GM12878 (cell line): ENCODE measurements at regions not wholly inside any gene's neighbourhood (a gene's known extent, or its start where the extent isn't known, plus 50 kb on each side); places are given as distances from the start of the nearest gene placed in this dataset.

ENCODE experiments used
- ATAC-seq: fragments of 200-7000 bp; cut with Tn5 transposase; 3 replicates; pipeline ENCODE4 v1.9.1; 2020; ENCODE audit warnings: mild to moderate bottlenecking, moderate library complexity
- BruUV-seq: library from RNA; stranded (reverse); fragments of 400-500 nt; replicated peaks from 2 replicates; lab custom pipeline; 2021; lab: Mats Ljungman, UMichigan
- CTCF ChIA-PET: fragments of 300-600 bp; sonication (Branson Sonifier 250); formaldehyde crosslinking; extraction: SDS; loops from one replicate; lab custom pipeline; 2021; ENCODE audit warnings: inconsistent platforms; lab: Yijun Ruan, JAX
- POLR2A ChIA-PET: fragments of 350-600 bp; formaldehyde crosslinking; extraction: SDS; loops from one replicate; lab custom pipeline; 2021; ENCODE audit warnings: inconsistent platforms; lab: Charles Lee
- RAD21 ChIA-PET: fragments of 300-600 bp; sonication (Branson Sonifier 250); formaldehyde crosslinking; loops from one replicate; lab custom pipeline; 2023; ENCODE audit warnings: antibody characterized with exemption; ENCODE audit not compliant: unreplicated experiment; lab: Charles Lee
- SMC1A ChIA-PET: fragments of 300-600 bp; sonication (Branson Sonifier 250); formaldehyde crosslinking; loops from one replicate; lab custom pipeline; 2023; ENCODE audit not compliant: unreplicated experiment, uncharacterized antibody; lab: Charles Lee
- DNase-seq: peaks from one replicate; pipeline ENCODE4 v3.0.0-alpha.2; 2011; ENCODE audit warnings: low read depth, low spot score
- FAIRE-seq: peaks from 3 replicates; lab custom pipeline; 2011; peaks lifted over from hg19 to GRCh38; lab: Jason Lieb, UNC
- H2AFZ ChIP-seq: 2 replicates; pipeline ENCODE4 v1.6.0; 2011; ENCODE audit warnings: low read depth, low read length, control low read depth; ENCODE audit not compliant: control insufficient read depth
- H3K27ac ChIP-seq: 2 replicates; pipeline ENCODE4 v1.5.1; 2011; ENCODE audit warnings: control low read depth; ENCODE audit not compliant: control insufficient read depth, insufficient read depth
- H3K27me3 ChIP-seq, 2 experiments: replicated peaks in 1 of 2; 2 replicates each; pipeline versions ENCODE4 v1.6.0 to v1.6.1; 2011; ENCODE audit warnings: low read length in 1 of 2; ENCODE audit not compliant: control insufficient read depth in 2 of 2, insufficient read depth in 2 of 2
- H3K36me3 ChIP-seq, 2 experiments: 2 replicates each; pipeline ENCODE4 v1.5.1; 2011; ENCODE audit warnings: low read length in 1 of 2; ENCODE audit not compliant: control insufficient read depth in 2 of 2, insufficient read depth in 2 of 2
- H3K4me1 ChIP-seq: 2 replicates; pipeline ENCODE4 v1.6.1; 2011; ENCODE audit warnings: mild to moderate bottlenecking, low read length, moderate library complexity, mixed read lengths; ENCODE audit not compliant: control insufficient read depth, insufficient read depth
- H3K4me2 ChIP-seq: 2 replicates; pipeline ENCODE4 v1.6.0; 2011; ENCODE audit warnings: control low read depth; ENCODE audit not compliant: control insufficient read depth, insufficient read depth
- H3K4me3 ChIP-seq: fragments of 200-600 bp; sonication (generic); 2 replicates; pipeline ENCODE4 v1.5.1; 2016
- H3K79me2 ChIP-seq: 2 replicates; pipeline ENCODE4 v1.6.0; 2011; ENCODE audit warnings: low read length; ENCODE audit not compliant: control insufficient read depth, insufficient read depth
- H3K9ac ChIP-seq: 2 replicates; pipeline ENCODE4 v1.8.0; 2011; ENCODE audit warnings: low read length, control low read depth, mixed read lengths; ENCODE audit not compliant: control insufficient read depth, insufficient read depth
- H3K9me3 ChIP-seq: replicated peaks from 3 replicates; pipeline ENCODE4 v1.5.1; 2011; ENCODE audit warnings: mild to moderate bottlenecking, low read length; ENCODE audit not compliant: control insufficient read depth, insufficient read depth
- H4K20me1 ChIP-seq: 2 replicates; pipeline ENCODE4 v1.6.0; 2011; ENCODE audit not compliant: control insufficient read depth, insufficient read depth
- CBX3 ChIP-seq: fragments of 200-600 bp; sonication (generic); IDR thresholded peaks from 2 replicates; pipeline ENCODE4 v1.6.1; 2016; ENCODE audit warnings: low read depth, borderline replicate concordance
- CHD1 ChIP-seq: IDR thresholded peaks from 2 replicates; pipeline ENCODE4 v1.6.1; 2012; ENCODE audit warnings: low read depth, low read length, improper control_type of control experiment
- DPF2 ChIP-seq: fragments of 450-650 bp; IDR thresholded peaks from 2 replicates; pipeline ENCODE4 v1.6.1; 2017; ENCODE audit warnings: mild to moderate bottlenecking
- EED ChIP-seq: sonication (generic); IDR thresholded peaks from 2 replicates; pipeline ENCODE4 v1.6.1; 2016; ENCODE audit warnings: antibody characterized with exemption, low read depth
- EZH2 ChIP-seq: IDR thresholded peaks from 2 replicates; pipeline ENCODE4 v1.6.1; 2012; ENCODE audit warnings: low read depth, mild to moderate bottlenecking, control low read depth, inconsistent platforms, low read length, borderline replicate concordance; ENCODE audit not compliant: control insufficient read depth
- FOXK2 ChIP-seq: fragments of 450-650 bp; IDR thresholded peaks from 2 replicates; pipeline ENCODE4 v1.6.1; 2017; ENCODE audit warnings: mild to moderate bottlenecking, moderate library complexity
- GATAD2B ChIP-seq: fragments of 450-650 bp; conservative IDR thresholded peaks from 2 replicates; pipeline ENCODE4 v1.6.1; 2017; ENCODE audit warnings: low read depth, mild to moderate bottlenecking, moderate library complexity
- HDGF ChIP-seq: fragments of 450-650 bp; IDR thresholded peaks from 2 replicates; pipeline ENCODE4 v1.6.1; 2016; ENCODE audit warnings: antibody characterized with exemption
- MEF2A ChIP-seq: IDR thresholded peaks from 2 replicates; pipeline ENCODE4 v1.6.1; 2011; ENCODE audit warnings: low read depth, mild to moderate bottlenecking, low read length, moderate library complexity; ENCODE audit not compliant: insufficient read depth
- MYB ChIP-seq: fragments of 150-350 bp; IDR thresholded peaks from 2 replicates; pipeline ENCODE4 v1.6.1; 2014; ENCODE audit warnings: mild to moderate bottlenecking, low read depth, low read length, borderline replicate concordance
- NR2F1 ChIP-seq: fragments of 450-650 bp; conservative IDR thresholded peaks from 2 replicates; pipeline ENCODE4 v1.6.1; 2017; ENCODE audit warnings: mild to moderate bottlenecking
- PAX8 ChIP-seq: fragments of 450-650 bp; IDR thresholded peaks from 2 replicates; pipeline ENCODE4 v1.6.1; 2017; ENCODE audit warnings: mild to moderate bottlenecking, moderate library complexity
- PBX3 ChIP-seq: IDR thresholded peaks from 2 replicates; pipeline ENCODE4 v1.6.1; 2011; ENCODE audit warnings: mild to moderate bottlenecking, low read depth, low read length, moderate library complexity; ENCODE audit not compliant: insufficient replicate concordance
- PML ChIP-seq: IDR thresholded peaks from 2 replicates; pipeline ENCODE4 v1.6.1; 2012; ENCODE audit warnings: low read length, inconsistent platforms
- RBBP5 ChIP-seq: fragments of 200-600 bp; sonication (generic); conservative IDR thresholded peaks from 2 replicates; pipeline ENCODE4 v1.6.1; 2016
- TBL1XR1 ChIP-seq: IDR thresholded peaks from 2 replicates; pipeline ENCODE4 v1.6.1; 2012; ENCODE audit warnings: low read depth, low read length, improper control_type of control experiment
- ZBTB11 ChIP-seq: fragments of 450-650 bp; formaldehyde crosslinking; IDR thresholded peaks from 2 replicates; pipeline ENCODE4 v1.5.0; 2022; ENCODE audit warnings: mild to moderate bottlenecking, missing genetic modification characterization
- WGBS: methylation state at CpG from one replicate; pipeline ENCODE4 v1.1.6; 2016; ENCODE audit warnings: low lambda C conversion rate; ENCODE audit not compliant: insufficient replicate concordance, insufficient coverage; ENCODE audit errors: missing lambda C conversion rate; 5-methylcytosine and 5-hydroxymethylcytosine counted together
- in situ Hi-C: fragments of 300-500 bp; cut with MboI; formaldehyde crosslinking; loops from 9 replicates; pipeline ENCODE4 v1.14.3; 2018; ENCODE audit warnings: mixed read lengths
- intact Hi-C: fragments of 100-400 bp; cut with micrococcal nuclease; formaldehyde crosslinking; loops from one replicate; pipeline ENCODE4 v1.14.2; 2022; ENCODE audit not compliant: unreplicated experiment
- TF ChIP-seq, protein P1 (sequence below): fragments of 150-350 bp; IDR thresholded peaks from 2 replicates; pipeline ENCODE4 v1.6.1; 2016; ENCODE audit warnings: low read depth, low read length

DNA sequence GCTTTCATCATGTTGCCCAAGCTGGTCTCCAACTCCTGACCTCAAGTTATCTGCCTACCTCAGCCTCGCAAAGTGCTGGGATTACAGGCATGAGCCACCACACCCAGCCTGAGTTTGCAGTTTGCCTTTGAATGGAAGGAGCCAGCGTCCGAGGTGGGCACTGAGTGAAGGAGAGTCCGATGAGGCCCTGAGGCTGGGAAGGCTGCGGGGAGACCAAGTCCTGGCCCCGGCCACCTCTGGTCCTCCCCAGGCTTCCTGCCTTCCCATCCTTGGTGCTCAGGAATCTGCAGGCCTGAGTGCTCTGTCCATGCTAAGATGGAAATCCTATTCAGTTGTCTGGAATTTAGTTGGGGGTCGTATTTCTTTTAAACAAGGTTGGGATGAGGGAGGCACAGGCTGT lies 82.9 kb downstream of the SMIM21 start:
- H3K4me3 ChIP-seq, result no peak overlapping the region
- POLR2A ChIA-PET, result no interaction called here
- 50% methylated on average over 7 of the region's 7 CpGs for WGBS
- no peaks in the 10 kb centered on the region for H3K4me1 ChIP-seq
- no peaks in the 10 kb centered on the region; the same call in 2 of the 3 replicates for H3K9me3 ChIP-seq
- no peaks in the 10 kb centered on the region for H3K36me3 ChIP-seq
- no peak overlapping the region for H3K27ac ChIP-seq
- intact Hi-C loops, result loop anchor here (10.0 kb wide), 1 partner anchor 170 kb away; no protein-coding TSS in a partner anchor
- CTCF ChIA-PET, result no interaction called here
- in situ Hi-C loops, result no loop called here
- H4K20me1 ChIP-seq, result no peaks in the 10 kb centered on the region
- H3K27me3 ChIP-seq, result no peaks in the 10 kb centered on the region
- no peak for FAIRE-seq
- no peak overlapping the region for H3K9ac ChIP-seq
- no peak overlapping the region for H3K4me2 ChIP-seq
- SMC1A ChIA-PET, result no interaction called here
- no peaks in the 10 kb centered on the region for H3K79me2 ChIP-seq
- RAD21 ChIA-PET, result no interaction called here
- H2AFZ ChIP-seq, result no peak overlapping the region
- DNase-seq, result no peak
- no peak for ATAC-seq
- BruUV-seq, result no TSS peak
- TF ChIP-seq MYB (no peak), ZBTB11 (CRISPR knock-in tag) (no peak), PAX8 (no peak), PML (no peak), HDGF (no peak), RBBP5 (no peak), TBL1XR1 (no peak), EED (no peak), MEF2A (no peak), PBX3 (no peak), FOXK2 (no peak), CHD1 (no peak), CBX3 (no peak), NR2F1 (no peak), EZH2 (no peak), GATAD2B (no peak), DPF2 (no peak)
- TF ChIP-seq, protein P1, sequence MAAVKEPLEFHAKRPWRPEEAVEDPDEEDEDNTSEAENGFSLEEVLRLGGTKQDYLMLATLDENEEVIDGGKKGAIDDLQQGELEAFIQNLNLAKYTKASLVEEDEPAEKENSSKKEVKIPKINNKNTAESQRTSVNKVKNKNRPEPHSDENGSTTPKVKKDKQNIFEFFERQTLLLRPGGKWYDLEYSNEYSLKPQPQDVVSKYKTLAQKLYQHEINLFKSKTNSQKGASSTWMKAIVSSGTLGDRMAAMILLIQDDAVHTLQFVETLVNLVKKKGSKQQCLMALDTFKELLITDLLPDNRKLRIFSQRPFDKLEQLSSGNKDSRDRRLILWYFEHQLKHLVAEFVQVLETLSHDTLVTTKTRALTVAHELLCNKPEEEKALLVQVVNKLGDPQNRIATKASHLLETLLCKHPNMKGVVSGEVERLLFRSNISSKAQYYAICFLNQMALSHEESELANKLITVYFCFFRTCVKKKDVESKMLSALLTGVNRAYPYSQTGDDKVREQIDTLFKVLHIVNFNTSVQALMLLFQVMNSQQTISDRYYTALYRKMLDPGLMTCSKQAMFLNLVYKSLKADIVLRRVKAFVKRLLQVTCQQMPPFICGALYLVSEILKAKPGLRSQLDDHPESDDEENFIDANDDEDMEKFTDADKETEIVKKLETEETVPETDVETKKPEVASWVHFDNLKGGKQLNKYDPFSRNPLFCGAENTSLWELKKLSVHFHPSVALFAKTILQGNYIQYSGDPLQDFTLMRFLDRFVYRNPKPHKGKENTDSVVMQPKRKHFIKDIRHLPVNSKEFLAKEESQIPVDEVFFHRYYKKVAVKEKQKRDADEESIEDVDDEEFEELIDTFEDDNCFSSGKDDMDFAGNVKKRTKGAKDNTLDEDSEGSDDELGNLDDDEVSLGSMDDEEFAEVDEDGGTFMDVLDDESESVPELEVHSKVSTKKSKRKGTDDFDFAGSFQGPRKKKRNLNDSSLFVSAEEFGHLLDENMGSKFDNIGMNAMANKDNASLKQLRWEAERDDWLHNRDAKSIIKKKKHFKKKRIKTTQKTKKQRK, result no peak
